Activated CD8-positive, alpha-beta memory T cell treated with anti-CD3 and anti-CD28 coated beads, Interleukin-2, amount 10 ng/mL, durations not matched to agents 7 days and 5 days (primary cell): ENCODE measurements at regions not wholly inside any gene's neighbourhood (a gene's known extent, or its start where the extent isn't known, plus 50 kb on each side); places are given as distances from the start of the nearest gene placed in this dataset.
"Not testable (repeated sequence)": the region's sequence is repeated elsewhere in the genome, so short reads cannot be mapped to it uniquely, and the experiment has no call there.

ENCODE experiments used
- ATAC-seq: fragments of 150-1000 bp; cut with Tn5 transposase; one replicate; pipeline ENCODE4 v1.10.0; 2021; ENCODE audit warnings: moderate library complexity
- CTCF ChIA-PET: fragments of 350-600 bp; sonication (Branson Sonifier 250); formaldehyde crosslinking; loops from one replicate; lab custom pipeline; 2021; ENCODE audit warnings: antibody characterized with exemption; lab: Charles Lee
- DNase-seq: peaks from one replicate; pipeline ENCODE4 v3.0.0-alpha.2; 2020
- H3K27ac Mint-ChIP-seq: one replicate; pipeline ENCODE4 v1.8.0; 2021; ENCODE audit warnings: mild to moderate bottlenecking, mixed read lengths
- H3K27me3 Mint-ChIP-seq: one replicate; pipeline ENCODE4 v1.8.0; 2021; ENCODE audit warnings: mixed read lengths
- H3K36me3 Mint-ChIP-seq: one replicate; pipeline ENCODE4 v1.8.0; 2021; ENCODE audit warnings: mild to moderate bottlenecking, mixed read lengths
- H3K4me1 Mint-ChIP-seq: one replicate; pipeline ENCODE4 v1.8.0; 2021; ENCODE audit warnings: mixed read lengths
- H3K4me3 Mint-ChIP-seq: one replicate; pipeline ENCODE4 v1.8.0; 2021; ENCODE audit warnings: mild to moderate bottlenecking, moderate library complexity, mixed read lengths
- H3K9me3 Mint-ChIP-seq: one replicate; pipeline ENCODE4 v1.8.0; 2022; ENCODE audit warnings: low read depth, mixed read lengths

DNA sequence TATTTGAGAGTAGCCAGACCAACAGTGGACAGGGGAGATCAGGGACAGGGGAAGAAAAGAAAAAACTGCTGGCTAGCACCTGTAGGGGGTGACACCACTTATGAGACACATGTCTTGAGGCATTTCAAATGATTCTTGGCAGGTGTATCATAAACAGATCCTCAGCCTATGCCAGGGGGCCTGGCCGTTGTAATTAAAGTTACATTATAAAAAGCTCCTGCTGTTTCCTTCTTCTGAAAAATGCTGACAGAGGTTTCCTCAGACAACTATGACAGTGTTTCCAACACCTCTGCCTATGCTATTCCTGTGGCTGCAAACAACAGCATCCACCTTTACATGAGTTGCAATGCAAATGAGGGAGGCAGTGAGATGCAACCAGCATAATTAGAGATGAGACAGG is 281.0 kb upstream of the PTER start:
- Mint-ChIP-seq H3K4me3 (no peak overlapping the region), H3K27me3 (no peaks in the 10 kb centered on the region), H3K4me1 (no peaks in the 10 kb centered on the region), H3K27ac (no peak overlapping the region), H3K36me3 (no peaks in the 10 kb centered on the region), H3K9me3 (no peaks in the 10 kb centered on the region)
- no peak for ATAC-seq
- DNase-seq: no peak
- CTCF ChIA-PET: no interaction called here

DNA sequence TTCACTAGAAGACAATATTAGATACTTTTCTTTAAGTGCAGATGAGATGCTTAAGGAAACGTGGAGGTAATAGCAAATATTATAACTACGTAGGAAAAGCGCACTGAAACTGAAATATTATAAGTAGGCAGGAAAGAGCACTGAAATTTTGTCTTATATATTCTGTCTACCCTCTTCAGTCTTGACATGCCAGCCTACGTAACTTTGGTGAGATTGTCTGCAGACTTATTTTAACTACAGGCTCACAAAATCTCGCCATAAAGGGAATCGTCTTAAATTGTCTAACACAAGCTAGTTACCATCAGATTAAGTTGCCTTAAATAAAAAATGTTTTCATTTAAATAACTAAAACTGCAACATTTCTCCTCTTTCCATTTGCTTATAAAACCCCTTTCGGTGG is 280.1 kb upstream of the PTER start:
- Mint-ChIP-seq H3K36me3 (no peaks in the 10 kb centered on the region), H3K4me3 (no peak overlapping the region), H3K27me3 (no peaks in the 10 kb centered on the region), H3K9me3 (no peaks in the 10 kb centered on the region), H3K27ac (no peak overlapping the region), H3K4me1 (no peaks in the 10 kb centered on the region)
- DNase-seq (no peak), ATAC-seq (no peak)
- CTCF ChIA-PET: no interaction called here

DNA sequence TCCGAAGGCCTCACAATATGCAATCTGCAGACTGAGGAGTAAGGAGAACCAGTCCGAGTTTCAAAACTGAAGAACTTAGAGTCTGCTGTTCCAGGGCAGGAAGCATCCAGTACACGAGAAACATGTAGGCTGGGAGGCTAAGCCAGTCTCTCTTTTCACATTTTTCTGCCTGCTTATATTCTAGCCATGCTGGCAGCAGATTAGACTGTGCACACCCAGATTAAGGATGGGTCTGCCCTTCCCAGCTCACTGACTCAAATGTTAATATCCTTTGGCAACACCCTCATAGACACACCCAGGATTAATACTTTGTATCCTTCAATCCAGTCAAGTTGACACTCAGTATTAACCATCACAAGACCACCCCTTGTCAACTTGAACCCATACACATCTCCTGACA is 271.7 kb upstream of the PTER start:
- H3K27ac Mint-ChIP-seq, H3K9me3 Mint-ChIP-seq, H3K36me3 Mint-ChIP-seq, H3K4me1 Mint-ChIP-seq, CTCF ChIA-PET, DNase-seq, H3K27me3 Mint-ChIP-seq, ATAC-seq, H3K4me3 Mint-ChIP-seq: not testable (repeated sequence)

DNA sequence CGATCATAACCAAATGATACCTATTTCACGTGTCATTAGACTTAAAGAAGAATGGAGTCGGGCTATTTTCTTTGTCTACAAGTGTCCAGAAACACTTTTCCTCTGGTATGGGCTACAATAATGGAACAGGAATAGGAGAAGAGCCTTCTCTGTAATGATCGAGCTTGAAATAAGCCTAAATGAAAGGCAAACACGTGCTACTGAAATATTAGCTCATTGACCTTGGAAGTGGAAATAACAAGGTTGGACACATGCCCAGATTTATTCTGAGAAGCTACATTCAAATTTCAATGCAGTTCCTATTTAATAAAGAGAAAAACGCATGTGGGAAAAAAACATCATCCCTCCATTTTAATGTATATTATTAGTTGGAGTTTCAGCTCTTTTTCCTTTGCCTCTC is 254.7 kb upstream of the PTER start:
- no peak overlapping the region for H3K4me3 Mint-ChIP-seq
- no peaks in the 10 kb centered on the region for H3K4me1 Mint-ChIP-seq
- peaks cover 8% of the 10 kb centered on the region for H3K27me3 Mint-ChIP-seq
- no peak overlapping the region for H3K27ac Mint-ChIP-seq
- CTCF ChIA-PET: no interaction called here
- ATAC-seq (no peak), DNase-seq (no peak)
- no peaks in the 10 kb centered on the region for H3K36me3 Mint-ChIP-seq
- peaks cover 2% of the 10 kb centered on the region for H3K9me3 Mint-ChIP-seq

- H3K27me3 Mint-ChIP-seq: peaks cover 8% of the 10 kb centered on the region
- CTCF ChIA-PET: no interaction called here
- H3K4me1 Mint-ChIP-seq: no peaks in the 10 kb centered on the region
- peaks cover 2% of the 10 kb centered on the region for H3K9me3 Mint-ChIP-seq
- no peak overlapping the region for H3K4me3 Mint-ChIP-seq
- H3K27ac Mint-ChIP-seq: no peak overlapping the region
- ATAC-seq: no peak
- no peaks in the 10 kb centered on the region for H3K36me3 Mint-ChIP-seq
- DNase-seq: no peak
These were observed 254.1 kb upstream of the PTER start for GRCh38 chr10:16182688-16183087.

GRCh38 chr10:16184096-16184597 is 252.7 kb upstream of the PTER start:
- Mint-ChIP-seq H3K27me3 (peaks cover 8% of the 10 kb centered on the region), H3K4me3 (no peak overlapping the region), H3K36me3 (no peaks in the 10 kb centered on the region), H3K4me1 (no peaks in the 10 kb centered on the region), H3K27ac (no peak overlapping the region), H3K9me3 (peaks cover 2% of the 10 kb centered on the region)
- DNase-seq (no peak), ATAC-seq (no peak)
- CTCF ChIA-PET: no interaction called here

- no peak overlapping the region for H3K4me3 Mint-ChIP-seq
- H3K27me3 Mint-ChIP-seq: peaks cover 8% of the 10 kb centered on the region
- H3K9me3 Mint-ChIP-seq: peaks cover 2% of the 10 kb centered on the region
These were observed 251.9 kb upstream of the PTER start for GRCh38 chr10:16184906-16185305.

DNA sequence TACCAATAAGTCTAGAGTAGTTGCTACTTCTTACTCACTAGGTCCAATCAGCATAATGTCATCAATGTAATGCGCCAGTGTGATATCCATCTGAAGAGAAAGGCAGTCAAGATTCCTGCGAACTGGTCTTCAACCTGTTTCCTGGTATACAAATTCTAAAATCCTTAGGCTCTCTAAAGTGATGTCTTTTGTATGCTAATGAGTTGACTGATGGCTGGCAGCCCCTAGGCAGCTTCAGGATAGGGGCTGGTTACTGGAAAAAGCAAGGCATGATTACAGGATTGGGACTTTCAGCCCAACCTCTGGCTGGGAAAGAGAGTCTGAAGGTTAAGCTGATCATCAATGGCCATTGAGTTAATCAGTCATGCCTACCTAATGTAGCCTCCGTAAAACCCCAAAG is 250.2 kb upstream of the PTER start:
- Mint-ChIP-seq H3K27me3 (peaks cover 12% of the 10 kb centered on the region), H3K36me3 (no peaks in the 10 kb centered on the region), H3K4me1 (no peaks in the 10 kb centered on the region), H3K27ac (no peak overlapping the region), H3K9me3 (peaks cover 2% of the 10 kb centered on the region), H3K4me3 (no peak overlapping the region)
- ATAC-seq (no peak), DNase-seq (no peak)
- CTCF ChIA-PET: no interaction called here

More at GRCh38 chr10:16184906-16185305, 251.9 kb upstream of the PTER start:
- ATAC-seq (no peak), DNase-seq (no peak)
- H3K36me3 Mint-ChIP-seq: no peaks in the 10 kb centered on the region
- no peaks in the 10 kb centered on the region for H3K4me1 Mint-ChIP-seq
- CTCF ChIA-PET: no interaction called here
- no peak overlapping the region for H3K27ac Mint-ChIP-seq

DNA sequence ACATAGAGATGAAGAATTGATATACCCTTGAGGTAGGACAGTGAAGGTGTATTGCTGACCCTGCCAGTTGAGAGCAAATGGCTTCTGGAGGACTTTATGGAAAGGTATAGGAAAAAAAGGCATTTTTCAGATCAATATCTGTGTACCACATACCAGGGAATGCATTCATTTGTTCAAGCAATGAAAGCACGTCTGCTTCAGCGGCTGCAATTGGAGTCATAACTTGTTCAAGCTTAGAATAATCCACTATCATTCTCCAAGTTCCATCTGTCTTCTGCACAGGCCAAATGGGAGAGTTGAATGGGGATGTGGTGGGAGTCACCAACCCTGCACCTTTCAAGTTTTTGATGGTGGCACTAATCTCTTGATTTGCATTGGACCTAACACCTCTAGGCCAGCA is 249.6 kb upstream of the PTER start:
- CTCF ChIA-PET: no interaction called here
- Mint-ChIP-seq H3K36me3 (no peaks in the 10 kb centered on the region), H3K27ac (no peak overlapping the region), H3K4me3 (no peak overlapping the region), H3K27me3 (peaks cover 12% of the 10 kb centered on the region), H3K9me3 (peaks cover 2% of the 10 kb centered on the region), H3K4me1 (no peaks in the 10 kb centered on the region)
- DNase-seq (no peak), ATAC-seq (no peak)

DNA sequence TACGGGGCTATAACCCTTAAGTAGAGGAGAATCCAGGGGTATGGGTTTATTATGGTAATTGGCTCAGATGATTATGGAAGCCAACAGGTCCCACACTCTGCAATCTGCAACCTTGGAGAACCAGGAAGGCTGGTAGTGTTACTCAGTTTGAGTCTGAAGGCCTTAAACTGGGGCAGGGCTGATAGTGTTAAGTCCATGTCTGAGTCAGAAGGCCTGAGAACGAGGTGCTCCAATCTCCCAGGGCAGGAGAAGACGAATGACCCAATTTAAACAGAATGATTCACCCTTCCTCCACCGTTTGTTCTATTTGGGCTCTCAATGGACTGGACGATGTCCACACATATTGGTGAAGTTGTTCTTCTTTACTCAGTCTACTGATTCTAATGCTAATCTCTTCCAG is 244.5 kb upstream of the PTER start:
- ATAC-seq (no peak), DNase-seq (no peak)
- CTCF ChIA-PET: no interaction called here
- Mint-ChIP-seq H3K27me3 (peaks cover 15% of the 10 kb centered on the region), H3K36me3 (peaks cover 12% of the 10 kb centered on the region), H3K4me3 (no peak overlapping the region), H3K9me3 (peaks cover 18% of the 10 kb centered on the region), H3K27ac (no peak overlapping the region), H3K4me1 (peaks cover 21% of the 10 kb centered on the region)

DNA sequence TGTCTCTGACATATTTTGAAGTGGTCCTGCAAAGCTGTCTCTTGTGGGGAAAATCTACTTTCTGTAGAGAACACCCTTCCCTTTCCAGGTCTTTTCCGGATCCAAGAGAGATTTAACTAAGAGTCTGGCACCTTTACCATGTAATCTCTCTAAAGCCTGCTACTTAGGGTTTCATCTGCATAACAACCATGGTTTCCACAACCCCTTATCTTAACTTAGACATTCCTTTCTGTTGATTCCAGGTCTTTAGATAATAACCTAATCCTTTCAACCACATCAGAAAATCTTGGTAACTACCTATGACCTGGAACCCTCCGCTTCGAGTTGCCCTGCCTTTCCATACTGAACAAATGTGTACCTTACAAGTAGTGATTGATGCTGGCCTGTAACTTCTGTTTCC is 243.6 kb upstream of the PTER start:
- peaks cover 15% of the 10 kb centered on the region for H3K27me3 Mint-ChIP-seq
- H3K4me3 Mint-ChIP-seq: no peak overlapping the region
- DNase-seq (no peak), ATAC-seq (no peak)
- H3K9me3 Mint-ChIP-seq: peaks cover 18% of the 10 kb centered on the region
- peaks cover 12% of the 10 kb centered on the region for H3K36me3 Mint-ChIP-seq
- peaks cover 21% of the 10 kb centered on the region for H3K4me1 Mint-ChIP-seq
- no peak overlapping the region for H3K27ac Mint-ChIP-seq
- CTCF ChIA-PET: no interaction called here

DNA sequence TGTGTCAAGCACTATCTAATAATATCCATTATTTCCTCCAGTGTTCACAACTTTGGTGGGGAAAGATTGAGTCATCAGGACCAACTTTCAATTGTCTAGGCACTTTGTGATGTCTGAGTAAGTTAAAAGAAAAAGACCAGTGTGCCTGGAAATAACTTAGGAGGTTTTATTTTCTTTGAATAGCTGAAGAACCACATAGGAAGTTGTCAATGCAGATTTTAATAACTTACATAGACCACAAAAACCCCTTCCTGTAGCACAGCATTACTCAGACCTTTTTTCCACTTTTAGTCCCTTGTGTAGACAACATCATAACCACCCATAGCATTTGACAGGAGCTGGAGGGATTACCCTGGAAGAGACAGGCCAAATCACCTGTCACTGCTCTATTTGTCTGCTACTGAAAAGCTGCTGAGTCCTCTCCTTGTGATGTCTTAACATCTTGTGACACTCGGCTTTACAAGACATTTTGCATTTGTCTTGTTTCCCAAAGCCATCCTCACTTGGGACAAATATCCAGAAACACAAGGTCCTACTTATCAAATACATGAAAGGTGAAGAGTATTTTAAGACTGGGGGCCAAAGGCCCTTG is 241.5 kb upstream of the PTER start:
- Mint-ChIP-seq H3K36me3 (peaks cover 12% of the 10 kb centered on the region), H3K4me3 (no peak overlapping the region), H3K9me3 (peaks cover 18% of the 10 kb centered on the region), H3K4me1 (peaks cover 21% of the 10 kb centered on the region), H3K27ac (peak overlapping the region; percentile 6), H3K27me3 (peaks cover 8% of the 10 kb centered on the region)
- CTCF ChIA-PET: no interaction called here
- ATAC-seq (peak; percentile 90), DNase-seq (no peak)

DNA sequence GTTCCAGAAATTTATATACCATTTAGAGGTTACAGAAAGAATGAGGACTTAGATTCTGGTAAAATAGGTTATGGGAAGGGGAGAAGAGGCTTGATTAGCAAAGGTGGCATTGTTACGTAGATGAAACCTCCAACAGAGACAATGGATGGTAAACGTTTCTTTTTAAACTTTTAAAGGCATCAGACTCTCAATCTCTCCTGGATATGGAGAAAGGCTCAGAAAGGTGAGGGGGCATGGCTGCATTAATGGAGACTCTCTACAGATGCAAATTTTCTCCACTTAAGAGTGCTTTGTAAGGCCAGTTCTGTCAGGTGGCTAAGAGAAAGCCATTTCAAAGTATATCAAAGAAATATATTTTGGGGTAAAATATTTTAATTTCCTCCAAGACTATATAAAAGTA is 240.9 kb upstream of the PTER start:
- ATAC-seq: no peak
- H3K9me3 Mint-ChIP-seq: peaks cover 18% of the 10 kb centered on the region
- CTCF ChIA-PET: no interaction called here
- peaks cover 12% of the 10 kb centered on the region for H3K36me3 Mint-ChIP-seq
- peaks cover 21% of the 10 kb centered on the region for H3K4me1 Mint-ChIP-seq
- DNase-seq: no peak
- no peak overlapping the region for H3K4me3 Mint-ChIP-seq
- peaks cover 7% of the 10 kb centered on the region for H3K27me3 Mint-ChIP-seq
- no peak overlapping the region for H3K27ac Mint-ChIP-seq

DNA sequence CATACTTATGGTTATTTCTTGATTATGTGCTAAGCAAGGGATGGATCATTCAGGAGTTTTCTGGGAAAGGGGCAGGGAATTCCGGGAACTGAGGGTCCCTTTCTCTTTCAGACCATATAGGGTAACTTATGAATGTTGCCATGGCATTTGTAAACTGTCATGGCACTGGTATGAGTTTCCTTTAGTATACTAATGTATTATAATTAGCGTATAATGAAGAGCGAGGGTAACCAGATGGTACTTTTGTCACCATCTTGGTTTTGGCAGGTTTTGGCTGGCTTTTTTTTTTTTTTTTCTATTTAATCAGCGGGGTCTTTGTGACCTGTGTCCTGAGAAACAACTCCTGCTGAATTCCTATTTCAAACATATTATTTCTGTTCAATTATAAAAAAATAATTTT is 237.6 kb upstream of the PTER start:
- CTCF ChIA-PET: no interaction called here
- H3K36me3 Mint-ChIP-seq: peaks cover 12% of the 10 kb centered on the region
- DNase-seq: no peak
- no peak overlapping the region for H3K27ac Mint-ChIP-seq
- H3K27me3 Mint-ChIP-seq: peaks cover 13% of the 10 kb centered on the region
- peaks cover 15% of the 10 kb centered on the region for H3K9me3 Mint-ChIP-seq
- H3K4me3 Mint-ChIP-seq: no peak overlapping the region
- no peak for ATAC-seq
- H3K4me1 Mint-ChIP-seq: peaks cover 21% of the 10 kb centered on the region

DNA sequence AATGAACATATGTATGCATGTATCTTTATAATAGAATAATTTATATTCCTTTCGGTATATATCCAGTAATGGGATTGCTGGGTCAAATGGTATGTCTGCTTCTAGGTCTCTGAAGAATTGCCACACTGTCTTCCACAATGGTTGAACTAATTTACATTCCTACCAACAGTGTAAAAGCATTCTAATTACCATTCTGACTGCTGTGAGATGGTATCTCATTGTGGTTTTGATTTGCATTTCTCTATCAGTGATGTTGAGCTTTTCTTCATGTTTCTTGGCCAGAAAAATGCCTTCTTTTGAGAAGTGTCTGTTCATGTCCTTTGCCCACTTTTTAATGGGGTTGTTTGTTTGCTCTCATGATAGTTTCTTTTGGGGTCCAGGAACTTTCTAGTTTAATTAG is 213.2 kb upstream of the PTER start:
- DNase-seq, H3K4me3 Mint-ChIP-seq, H3K4me1 Mint-ChIP-seq, H3K27me3 Mint-ChIP-seq, ATAC-seq, H3K27ac Mint-ChIP-seq, H3K36me3 Mint-ChIP-seq, CTCF ChIA-PET: not testable (repeated sequence)
- H3K9me3 Mint-ChIP-seq: peaks cover 15% of the 10 kb centered on the region
